Right renal pelvis (tissue), 4 donors: ENCODE measurements at regions not wholly inside any gene's neighbourhood (a gene's known extent, or its start where the extent isn't known, plus 50 kb on each side); places are given as distances from the start of the nearest gene placed in this dataset.
"Not testable (repeated sequence)": the region's sequence is repeated elsewhere in the genome, so short reads cannot be mapped to it uniquely, and the experiment has no call there.

ENCODE experiments used
- DNase-seq, 4 donors: peaks; one replicate each; pipeline ENCODE4 v3.0.0-alpha.2; 2013; ENCODE audit warnings: low read depth in 4 of 4, low spot score in 3 of 4, missing footprints in 1 of 4

DNA sequence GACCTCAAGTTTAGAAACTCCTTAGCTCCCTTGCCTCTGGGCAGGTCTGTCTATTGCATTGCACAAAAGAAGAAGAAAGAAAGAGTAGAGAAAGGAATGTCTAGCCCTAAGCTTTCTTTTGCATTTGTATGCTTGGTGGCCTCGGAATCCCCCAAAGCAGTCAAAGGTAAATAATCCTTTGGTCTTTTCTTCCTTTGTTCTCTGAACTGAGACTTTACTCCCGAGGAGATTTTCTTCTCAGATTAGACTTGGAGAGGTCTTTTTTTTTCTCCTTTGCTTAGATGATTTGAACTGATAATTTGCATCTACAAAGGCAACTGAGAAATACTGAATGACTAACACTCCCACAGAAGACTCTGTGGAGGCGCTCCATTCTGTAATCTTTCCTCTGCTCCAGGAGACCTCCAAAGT, 93.2 kb downstream of the AKR1D1 start:
- DNase-seq: no peak

DNA sequence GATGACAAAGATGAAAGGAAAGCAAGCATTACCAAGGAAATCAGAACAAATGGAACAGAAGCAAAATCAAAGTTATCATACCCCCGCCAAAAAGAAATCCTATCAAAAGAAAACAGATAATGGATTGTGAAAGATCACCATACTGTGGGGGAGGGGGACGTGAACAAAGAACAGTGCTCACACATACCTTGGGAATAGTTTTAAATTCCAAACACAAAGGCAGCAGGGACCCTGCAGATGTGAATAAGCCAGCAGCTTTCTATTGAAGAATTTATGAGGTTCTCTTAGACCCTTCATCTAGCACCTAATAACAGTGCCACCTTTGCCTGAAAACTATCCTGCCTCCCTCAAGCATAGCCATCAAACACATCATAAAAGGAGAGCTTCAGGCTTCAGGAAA, 94.0 kb downstream of the AKR1D1 start:
- DNase-seq: no peak

DNA sequence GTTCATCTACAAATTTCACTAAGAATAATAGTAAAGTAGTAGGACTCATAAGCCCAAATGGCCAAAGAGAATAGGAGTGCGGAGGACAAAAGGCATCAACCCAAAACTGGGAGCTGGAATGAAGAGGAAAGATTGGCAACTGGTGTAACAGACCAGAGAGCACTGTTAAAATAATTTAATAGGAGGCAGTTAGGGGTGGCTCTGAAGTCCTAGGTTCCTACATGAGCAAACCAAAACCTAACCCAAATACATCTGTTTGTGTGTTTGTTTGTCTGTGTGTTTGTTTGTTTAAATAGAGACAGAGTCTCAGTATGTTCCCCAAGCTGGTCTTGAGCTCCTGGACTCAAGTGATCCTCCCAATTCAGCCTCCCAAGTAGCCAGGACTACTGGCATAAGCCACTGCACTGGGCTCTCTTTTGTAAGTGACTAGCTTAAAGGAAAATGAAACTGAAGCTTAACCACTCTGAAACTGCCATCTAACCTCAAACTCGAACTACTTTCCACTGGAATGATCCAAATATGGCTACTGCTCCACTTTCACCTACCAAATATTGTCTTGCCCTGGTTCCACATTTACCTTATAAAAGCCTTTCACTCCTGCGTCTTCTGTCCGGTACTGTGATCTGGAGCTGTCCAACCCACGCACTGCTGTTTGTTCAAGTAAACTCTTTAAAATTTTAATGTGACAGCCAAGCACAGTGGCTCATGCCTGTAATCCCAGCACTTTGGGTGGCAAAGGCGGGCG, 94.9 kb downstream of the AKR1D1 start:
- DNase-seq: no peak

DNA sequence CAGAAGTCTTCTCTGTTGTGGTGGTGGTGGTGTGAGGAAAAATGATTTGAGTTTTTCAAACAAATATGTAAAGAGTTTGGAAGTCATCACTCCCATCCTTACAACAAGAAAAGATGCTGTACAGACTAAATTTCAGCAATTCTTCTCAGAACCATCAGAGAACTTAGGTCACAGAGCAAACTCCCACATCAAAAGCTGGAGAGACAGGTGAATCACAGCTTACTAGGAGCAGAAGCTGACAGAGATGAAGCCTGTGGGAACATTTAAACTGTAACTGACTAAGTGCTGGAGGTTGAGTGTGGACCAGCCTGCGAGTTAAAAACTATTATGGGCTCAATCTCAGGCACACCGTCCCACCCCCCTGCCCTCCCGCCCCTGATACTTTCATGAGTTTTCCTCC, 97.3 kb downstream of the AKR1D1 start:
- DNase-seq: no peak

DNA sequence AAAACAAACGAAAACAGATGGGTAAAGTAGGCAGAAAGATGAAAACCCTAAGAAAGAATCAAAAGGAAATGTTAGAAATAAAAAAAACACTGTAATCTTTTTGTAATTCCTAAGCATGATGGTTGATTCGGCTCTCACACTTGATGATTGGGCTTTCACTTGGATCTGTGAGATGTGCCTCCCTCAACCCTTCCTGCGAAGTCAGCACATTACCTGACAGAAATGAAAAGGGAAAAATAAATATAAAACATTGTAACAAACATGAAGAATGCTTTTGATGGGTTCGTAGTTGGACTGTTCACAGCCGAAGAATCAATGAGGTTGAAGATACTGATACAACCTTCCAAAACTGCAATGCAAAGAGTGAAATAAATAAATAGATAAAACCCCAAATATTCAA, 99.8 kb downstream of the AKR1D1 start:
- DNase-seq: no peak

GRCh38 chr7:138184191-138184590, 107.9 kb downstream of the AKR1D1 start:
- no peak for DNase-seq

DNA sequence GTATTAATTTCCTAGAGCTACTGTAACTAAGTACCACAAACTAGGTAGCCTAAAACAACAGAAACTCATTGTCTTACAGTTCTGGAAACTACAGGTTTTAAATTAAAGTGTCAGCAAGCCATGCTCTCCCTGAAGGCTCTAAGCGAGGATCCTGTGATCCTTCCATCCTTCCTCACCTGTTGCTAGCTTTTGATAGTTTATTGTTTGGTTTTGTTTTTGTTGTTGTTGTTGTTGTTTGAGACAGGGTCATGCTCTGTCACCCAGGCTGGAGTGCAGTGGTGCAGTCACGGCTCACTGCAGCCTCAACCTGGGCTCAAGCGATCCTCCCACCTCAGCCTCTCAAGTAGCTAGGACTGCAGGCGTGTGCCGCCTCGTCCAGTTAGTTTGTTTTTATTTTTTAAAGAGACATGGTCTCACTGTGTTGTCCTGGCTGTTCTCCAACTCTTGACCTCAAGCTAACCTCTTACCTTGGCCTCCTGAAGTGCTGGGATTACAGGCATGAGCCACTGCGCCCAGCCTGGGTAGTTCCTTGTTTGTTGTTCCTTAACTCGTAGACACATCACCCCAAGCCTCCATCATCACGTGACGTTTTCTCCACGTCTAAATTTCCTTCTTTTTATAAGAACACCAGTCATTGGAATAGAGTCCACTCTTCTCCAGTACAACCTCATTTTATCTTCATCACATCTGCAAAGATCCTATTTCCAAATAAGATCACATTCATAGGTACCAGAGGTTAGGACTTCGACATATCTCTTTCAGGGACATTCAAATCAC, 109.1 kb downstream of the AKR1D1 start:
- DNase-seq: no peak

- no peak for DNase-seq
Measured at GRCh38 chr7:138186951-138187351, 110.7 kb downstream of the AKR1D1 start.

DNA sequence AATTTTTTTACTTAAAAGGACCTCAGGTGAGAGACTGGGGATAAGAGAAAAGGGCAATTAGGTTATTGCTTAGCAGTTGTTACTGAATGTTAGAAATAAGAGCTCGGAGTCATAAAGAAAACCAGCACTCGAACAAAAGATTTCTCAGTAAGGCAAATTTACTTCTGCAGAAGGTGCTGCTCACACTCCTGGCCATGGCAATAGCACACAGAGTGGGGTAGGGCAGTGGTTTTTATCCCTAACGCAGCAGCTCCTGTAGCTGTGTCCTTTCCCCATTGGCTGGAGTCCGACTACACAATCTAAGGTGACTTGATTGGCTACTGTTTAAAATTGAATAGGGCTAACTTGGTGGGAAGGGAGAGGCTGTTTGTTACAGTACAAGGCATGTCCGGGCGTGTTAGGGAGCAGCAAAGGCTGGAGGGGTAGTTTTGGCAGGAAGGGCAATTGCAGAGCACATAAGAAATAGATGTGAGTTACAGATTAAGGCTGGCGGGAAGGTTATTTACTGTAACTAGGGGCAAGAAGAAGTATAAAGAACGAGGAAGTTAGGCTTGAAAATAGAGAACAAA, 112.1 kb downstream of the AKR1D1 start:
- no peak for DNase-seq

- DNase-seq: no peak
Measured at GRCh38 chr7:138194567-138194966, 118.3 kb downstream of the AKR1D1 start.

- DNase-seq: no peak
Measured at GRCh38 chr7:138195151-138195571, 118.9 kb downstream of the AKR1D1 start.

DNA sequence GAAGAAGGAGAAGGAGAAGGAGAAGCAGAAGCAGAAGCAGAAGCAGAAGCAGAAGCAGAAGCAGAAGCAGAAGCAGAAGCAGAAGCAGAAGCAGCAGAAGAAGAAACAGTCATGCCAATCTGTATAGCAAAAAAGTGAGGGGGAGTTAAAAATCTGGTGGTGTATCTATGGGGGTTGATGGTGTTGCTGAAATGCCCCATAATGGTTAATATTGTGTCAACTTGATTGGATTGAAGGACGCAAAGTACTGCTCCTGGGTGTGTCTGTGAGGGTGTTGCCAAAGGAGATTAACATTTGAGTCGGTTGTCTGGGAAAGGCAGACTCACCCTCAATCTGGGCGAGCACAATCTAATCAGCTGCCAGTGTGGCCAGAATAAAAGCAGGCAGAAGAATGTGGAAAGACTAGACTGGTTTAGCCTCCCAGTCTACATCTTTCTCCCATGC, 120.3 kb downstream of the AKR1D1 start:
- not testable (repeated sequence) for DNase-seq

GRCh38 chr7:138196971-138197896, 121.0 kb downstream of the AKR1D1 start:
- DNase-seq: no peak

DNA sequence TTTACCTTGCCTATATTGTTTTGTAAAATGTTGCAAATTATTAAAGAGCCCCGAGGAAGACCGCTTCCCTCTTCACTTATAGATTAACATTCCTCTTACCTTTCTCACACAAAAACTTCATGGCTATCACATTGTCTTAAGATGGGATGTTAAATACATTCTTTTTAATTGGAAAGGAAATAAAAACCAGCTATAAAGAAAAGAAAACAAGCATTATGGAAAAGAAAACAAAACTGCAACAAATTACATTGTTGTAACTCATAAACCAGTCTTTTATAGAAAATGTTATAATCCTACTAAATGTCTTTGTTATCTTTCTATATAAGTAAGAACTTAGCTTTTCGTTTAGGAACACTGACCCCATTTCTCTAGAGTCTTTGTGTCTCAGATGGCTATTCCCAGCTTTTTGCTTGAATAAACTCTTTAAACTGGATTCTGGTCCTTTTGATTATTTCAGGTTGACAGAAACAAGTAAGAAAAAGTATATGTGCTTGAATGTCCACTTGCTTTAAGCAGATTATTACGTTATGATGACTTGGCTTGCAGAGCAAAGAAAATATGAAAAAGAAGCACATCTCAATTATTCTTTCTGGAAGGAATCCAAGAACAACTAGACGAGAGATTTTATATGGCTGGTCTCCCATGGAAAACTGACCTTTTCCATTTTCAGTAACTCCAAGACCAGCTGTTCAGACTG, 128.2 kb downstream of the AKR1D1 start:
- peak in 1 of 4 donors; percentile 40 for DNase-seq

- no peak for DNase-seq
Measured at GRCh38 chr7:138204982-138205298, 128.7 kb downstream of the AKR1D1 start.

DNA sequence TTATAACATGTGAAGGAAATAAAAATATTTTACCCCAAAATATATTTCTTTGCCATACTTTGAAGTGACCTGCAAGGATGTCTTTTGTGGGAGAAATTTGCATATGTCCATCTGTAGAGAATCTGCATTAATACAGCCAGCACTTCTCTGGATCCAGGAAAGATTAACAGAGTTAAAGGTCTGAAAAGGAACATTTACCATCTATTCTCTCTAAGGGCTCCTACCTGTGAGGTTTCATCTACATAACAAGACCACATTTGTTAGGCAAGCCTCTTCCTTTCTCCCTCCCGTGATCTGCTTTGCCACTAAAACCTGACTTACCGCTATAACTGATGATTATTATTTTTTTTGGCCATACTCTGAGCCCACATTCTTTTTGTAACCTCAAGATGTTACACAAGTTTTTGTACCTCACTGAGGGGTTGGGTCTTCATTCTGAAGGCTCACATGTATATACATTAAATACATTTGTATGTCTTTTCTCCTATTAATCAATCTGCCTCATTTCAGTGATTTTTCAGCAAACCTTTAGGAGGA, 129.4 kb downstream of the AKR1D1 start:
- no peak for DNase-seq

DNA sequence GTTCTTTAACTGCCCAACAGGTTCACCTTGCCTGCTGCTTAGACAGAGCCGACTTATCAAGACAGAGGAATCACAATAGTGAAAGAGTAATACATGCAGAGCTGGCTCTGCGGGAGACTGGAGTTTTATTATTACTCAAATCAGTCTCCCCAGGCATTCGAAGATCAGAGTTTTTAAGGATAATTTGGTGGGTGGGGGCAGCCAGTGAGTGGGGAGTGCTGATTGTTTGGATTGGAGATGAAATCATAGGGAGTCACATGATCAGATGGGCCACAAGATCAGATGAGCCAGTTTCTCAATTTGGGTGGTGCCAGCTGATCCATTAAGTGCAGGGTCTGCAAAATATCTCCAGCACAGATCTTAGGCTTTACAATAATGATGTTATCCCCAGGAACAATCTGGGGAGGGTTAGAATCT, 131.3 kb downstream of the AKR1D1 start:
- no peak for DNase-seq

DNA sequence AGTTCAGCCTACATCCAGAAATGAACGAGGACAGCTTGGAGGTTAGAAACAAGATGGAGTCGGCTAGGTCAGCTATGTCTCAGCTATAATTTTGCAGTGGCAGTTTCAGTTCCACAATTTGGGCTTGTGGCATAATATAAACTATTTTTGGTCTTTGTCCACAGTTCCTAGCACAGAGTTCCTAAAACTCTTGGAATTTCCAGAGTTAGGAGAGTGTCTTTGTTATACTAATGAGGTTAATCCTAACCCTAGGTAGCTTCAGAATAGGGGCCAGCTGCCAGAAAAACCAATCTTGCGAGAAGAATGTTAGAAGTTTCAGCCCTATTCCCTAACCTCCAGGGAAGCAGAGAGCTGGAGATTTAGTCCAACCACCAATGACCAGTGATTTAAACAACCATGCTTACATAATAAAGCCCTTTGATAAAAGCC, 131.9 kb downstream of the AKR1D1 start:
- DNase-seq: no peak

- DNase-seq: no peak
Measured at GRCh38 chr7:138208864-138209263, 132.6 kb downstream of the AKR1D1 start.

GRCh38 chr7:138212314-138212713, 136.1 kb downstream of the AKR1D1 start:
- DNase-seq: no peak
